Nephron progenitor cell (in vitro differentiated cells): ENCODE measurements at regions not wholly inside any gene's neighbourhood (a gene's known extent, or its start where the extent isn't known, plus 50 kb on each side); places are given as distances from the start of the nearest gene placed in this dataset.

ENCODE experiments used
- DNase-seq: peaks from one replicate; pipeline ENCODE4 v3.0.0; 2021
- H3K27ac Mint-ChIP-seq: 2 replicates; pipeline ENCODE4 v1.8.0; 2021; ENCODE audit warnings: mild to moderate bottlenecking, moderate library complexity, mixed read lengths
- H3K27me3 Mint-ChIP-seq: 2 replicates; pipeline ENCODE4 v1.8.0; 2021; ENCODE audit warnings: mild to moderate bottlenecking, low read depth, mixed read lengths; ENCODE audit not compliant: poor library complexity
- H3K36me3 Mint-ChIP-seq: 2 replicates; pipeline ENCODE4 v1.8.0; 2021; ENCODE audit warnings: low read depth, mixed read lengths
- H3K4me1 Mint-ChIP-seq: 2 replicates; pipeline ENCODE4 v1.8.0; 2021; ENCODE audit warnings: mixed read lengths
- H3K4me3 Mint-ChIP-seq: 2 replicates; pipeline ENCODE4 v1.8.0; 2021; ENCODE audit warnings: mild to moderate bottlenecking, moderate library complexity, mixed read lengths
- H3K9me3 Mint-ChIP-seq: 2 replicates; pipeline ENCODE4 v1.8.0; 2021; ENCODE audit warnings: mild to moderate bottlenecking, moderate library complexity, mixed read lengths
- TF ChIP-seq, protein P1 (sequence below): fragments of 200-600 bp; sonication (generic); IDR thresholded peaks from 2 replicates; pipeline ENCODE4 v1.5.0; 2021; ENCODE audit warnings: antibody characterized with exemption

DNA sequence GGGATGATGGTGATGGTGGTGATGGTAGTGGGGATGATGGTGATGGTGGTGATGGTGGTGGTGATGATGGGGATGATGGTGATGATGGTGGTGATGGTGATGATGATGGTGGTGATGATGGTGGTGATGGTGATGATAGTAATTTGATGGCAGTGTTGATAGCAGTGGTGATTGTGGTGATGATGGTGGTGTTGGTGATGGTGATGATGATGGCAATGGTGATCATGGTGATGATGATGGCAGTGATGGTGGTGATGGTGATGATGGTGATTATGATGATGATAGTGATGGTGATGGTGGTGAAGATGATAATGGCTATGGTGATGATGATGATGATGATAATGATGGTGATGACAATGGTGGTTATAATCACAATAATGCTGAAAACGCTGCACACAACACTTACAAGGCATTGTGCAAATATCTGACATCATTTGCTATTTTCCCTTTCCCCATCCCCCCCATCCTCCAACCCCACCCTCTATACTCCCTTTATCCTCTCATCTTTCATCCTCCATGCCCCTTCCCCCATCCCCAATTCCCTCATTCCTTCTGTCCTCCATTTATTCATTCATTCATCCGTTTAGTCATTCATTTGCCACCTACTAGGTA lies 230.1 kb downstream of the BRD1 start:
- H3K36me3 Mint-ChIP-seq: no peaks in the 10 kb centered on the region
- no peak overlapping the region for H3K4me3 Mint-ChIP-seq
- no peaks in the 10 kb centered on the region for H3K9me3 Mint-ChIP-seq
- H3K4me1 Mint-ChIP-seq: no peaks in the 10 kb centered on the region
- H3K27me3 Mint-ChIP-seq: peaks cover 3% of the 10 kb centered on the region
- TF ChIP-seq, protein P1, sequence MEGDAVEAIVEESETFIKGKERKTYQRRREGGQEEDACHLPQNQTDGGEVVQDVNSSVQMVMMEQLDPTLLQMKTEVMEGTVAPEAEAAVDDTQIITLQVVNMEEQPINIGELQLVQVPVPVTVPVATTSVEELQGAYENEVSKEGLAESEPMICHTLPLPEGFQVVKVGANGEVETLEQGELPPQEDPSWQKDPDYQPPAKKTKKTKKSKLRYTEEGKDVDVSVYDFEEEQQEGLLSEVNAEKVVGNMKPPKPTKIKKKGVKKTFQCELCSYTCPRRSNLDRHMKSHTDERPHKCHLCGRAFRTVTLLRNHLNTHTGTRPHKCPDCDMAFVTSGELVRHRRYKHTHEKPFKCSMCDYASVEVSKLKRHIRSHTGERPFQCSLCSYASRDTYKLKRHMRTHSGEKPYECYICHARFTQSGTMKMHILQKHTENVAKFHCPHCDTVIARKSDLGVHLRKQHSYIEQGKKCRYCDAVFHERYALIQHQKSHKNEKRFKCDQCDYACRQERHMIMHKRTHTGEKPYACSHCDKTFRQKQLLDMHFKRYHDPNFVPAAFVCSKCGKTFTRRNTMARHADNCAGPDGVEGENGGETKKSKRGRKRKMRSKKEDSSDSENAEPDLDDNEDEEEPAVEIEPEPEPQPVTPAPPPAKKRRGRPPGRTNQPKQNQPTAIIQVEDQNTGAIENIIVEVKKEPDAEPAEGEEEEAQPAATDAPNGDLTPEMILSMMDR: no peak
- DNase-seq: no peak
- H3K27ac Mint-ChIP-seq: no peak overlapping the region

DNA sequence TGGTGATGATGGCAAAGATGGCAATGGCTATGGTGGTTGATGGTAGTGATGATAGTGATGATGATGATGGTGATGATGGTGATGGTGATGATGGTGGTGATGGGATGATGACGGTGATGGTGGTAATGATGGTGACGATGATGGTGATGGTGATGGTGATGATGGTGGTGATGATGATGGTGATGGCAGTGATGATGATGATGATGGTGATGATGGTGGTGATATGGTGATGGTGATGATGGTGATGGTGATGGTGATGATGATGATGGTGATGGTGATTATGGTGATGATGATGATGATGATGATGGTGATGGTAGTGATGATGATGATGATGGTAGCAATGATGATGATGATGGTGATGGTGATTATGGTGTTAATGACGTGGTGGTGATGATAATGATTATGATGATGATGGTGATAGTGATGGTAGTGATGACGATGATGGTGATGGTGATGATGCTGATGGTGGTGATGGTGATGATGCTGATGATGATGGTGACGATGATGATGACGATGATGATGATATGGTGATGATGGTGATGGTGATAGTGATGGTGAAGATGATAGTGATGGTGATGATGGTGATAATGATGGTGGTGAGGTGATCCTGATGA lies 232.1 kb downstream of the BRD1 start:
- Mint-ChIP-seq H3K27ac (no peak overlapping the region), H3K4me1 (no peaks in the 10 kb centered on the region), H3K9me3 (no peaks in the 10 kb centered on the region), H3K36me3 (no peaks in the 10 kb centered on the region), H3K27me3 (peaks cover 7% of the 10 kb centered on the region), H3K4me3 (no peak overlapping the region)
- DNase-seq: no peak
- TF ChIP-seq, protein P1: no peak

DNA sequence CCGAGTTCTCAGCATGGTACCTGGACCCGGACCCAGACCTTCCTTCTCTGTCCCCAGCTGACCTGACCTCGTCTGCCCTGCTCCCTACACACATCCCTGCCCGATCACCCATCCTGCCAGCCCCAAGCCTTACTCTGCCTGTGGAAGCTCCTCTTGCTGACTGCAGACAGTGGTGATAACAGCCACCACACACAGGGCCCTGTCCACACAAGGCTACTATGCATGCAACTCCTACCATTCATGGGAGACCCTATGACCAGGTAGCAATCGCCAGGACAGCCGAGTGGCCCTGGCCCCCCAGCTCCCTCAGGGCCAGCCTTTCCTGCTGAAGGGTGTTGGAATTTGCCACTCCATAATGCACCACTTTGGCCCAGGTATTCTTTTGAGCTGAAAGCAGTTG lies 233.6 kb downstream of the BRD1 start:
- H3K9me3 Mint-ChIP-seq: no peaks in the 10 kb centered on the region
- H3K4me3 Mint-ChIP-seq: no peak overlapping the region
- DNase-seq: no peak
- peaks cover 5% of the 10 kb centered on the region for H3K27me3 Mint-ChIP-seq
- TF ChIP-seq, protein P1: no peak
- H3K27ac Mint-ChIP-seq: no peak overlapping the region
- no peaks in the 10 kb centered on the region for H3K36me3 Mint-ChIP-seq
- no peaks in the 10 kb centered on the region for H3K4me1 Mint-ChIP-seq

DNA sequence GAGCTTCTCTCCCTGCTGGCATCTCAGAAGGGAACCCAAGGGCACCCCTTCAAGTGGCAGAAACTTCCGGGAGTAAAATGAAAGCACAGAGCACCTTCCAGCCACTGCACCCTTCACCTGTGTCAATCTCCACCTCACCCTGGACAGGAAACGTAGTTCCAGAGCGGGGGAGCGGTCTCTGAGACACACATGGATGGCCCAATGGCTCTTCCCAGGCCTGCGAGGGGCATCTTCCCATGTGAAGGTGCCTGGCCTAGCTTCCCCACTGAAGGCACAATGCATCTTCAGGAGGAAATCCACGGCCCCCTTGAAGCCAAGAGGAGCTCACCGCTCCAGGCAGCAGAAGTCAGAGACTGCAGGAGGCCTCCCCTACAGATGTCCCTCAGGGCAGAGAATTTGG lies 234.2 kb downstream of the BRD1 start:
- H3K27ac Mint-ChIP-seq: no peak overlapping the region
- no peaks in the 10 kb centered on the region for H3K9me3 Mint-ChIP-seq
- H3K4me1 Mint-ChIP-seq: no peaks in the 10 kb centered on the region
- DNase-seq: no peak
- TF ChIP-seq, protein P1: no peak
- no peak overlapping the region for H3K4me3 Mint-ChIP-seq
- no peaks in the 10 kb centered on the region for H3K36me3 Mint-ChIP-seq
- peaks cover 5% of the 10 kb centered on the region for H3K27me3 Mint-ChIP-seq

DNA sequence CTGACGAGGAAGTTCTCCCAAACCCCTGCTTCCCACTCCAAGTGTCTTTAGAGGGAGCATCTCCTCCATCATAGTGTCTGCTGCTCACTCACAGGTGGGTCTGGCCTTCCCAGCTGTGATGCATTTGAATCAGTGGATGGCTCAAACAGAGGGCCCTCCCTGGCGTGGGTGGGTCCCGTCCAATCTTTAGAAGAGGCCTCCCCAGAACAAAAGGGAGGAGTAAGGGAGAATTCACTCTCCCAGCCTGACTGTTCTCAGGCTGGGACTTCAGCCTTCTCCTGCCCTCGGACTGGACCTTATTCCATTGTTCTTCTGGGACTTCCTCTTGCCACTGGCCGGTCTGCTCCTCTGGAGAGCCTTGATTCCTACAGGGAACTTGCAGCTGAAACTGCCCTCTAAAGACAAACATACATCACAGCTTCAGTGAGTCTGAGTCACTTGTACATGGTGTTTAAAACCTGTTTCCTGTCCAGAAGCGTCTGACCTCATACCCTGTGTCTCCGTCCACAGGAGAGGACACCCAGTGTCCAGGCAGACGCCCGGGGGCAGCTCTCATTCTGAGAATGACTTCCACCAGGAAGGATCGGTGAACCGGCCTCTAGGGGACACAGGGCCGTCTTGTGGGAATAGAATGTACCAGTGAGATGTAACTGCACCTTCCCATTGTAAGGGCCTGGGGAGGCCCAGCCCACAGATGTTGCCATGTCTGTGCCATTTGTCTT lies 234.7 kb downstream of the BRD1 start:
- Mint-ChIP-seq H3K27ac (no peak overlapping the region), H3K36me3 (no peaks in the 10 kb centered on the region), H3K4me3 (no peak overlapping the region), H3K27me3 (peaks cover 5% of the 10 kb centered on the region), H3K9me3 (no peaks in the 10 kb centered on the region), H3K4me1 (no peaks in the 10 kb centered on the region)
- DNase-seq: no peak
- TF ChIP-seq, protein P1: no peak
